AG04449 (cell line): ENCODE measurements at regions not wholly inside any gene's neighbourhood (a gene's known extent, or its start where the extent isn't known, plus 50 kb on each side); places are given as distances from the start of the nearest gene placed in this dataset.

ENCODE experiments used
- CTCF ChIA-PET: fragments of 350-600 bp; formaldehyde crosslinking; extraction: SDS; loops from one replicate; lab custom pipeline; 2021; ENCODE audit warnings: antibody characterized with exemption; lab: Yijun Ruan, JAX
- POLR2A ChIA-PET: fragments of 400-600, 350-600 bp; formaldehyde crosslinking; extraction: SDS; loops from one replicate; lab custom pipeline; 2020; ENCODE audit warnings: antibody characterized with exemption, inconsistent platforms; lab: Yijun Ruan, JAX
- DNase-seq: peaks from one replicate; pipeline ENCODE4 v3.0.0-alpha.2; 2010; ENCODE audit warnings: low read depth, low spot score
- H3K4me3 ChIP-seq: 2 replicates; pipeline ENCODE4 v1.5.1; 2011; ENCODE audit warnings: low read depth, mild to moderate bottlenecking, control low read depth, low read length
- TF ChIP-seq, protein P1 (sequence below): IDR thresholded peaks from one replicate; pipeline ENCODE4 v1.5.1; 2011; ENCODE audit warnings: mild to moderate bottlenecking, moderate library complexity, low read length, control low read depth, inconsistent platforms; ENCODE audit not compliant: insufficient read depth; ENCODE audit errors: missing control alignments

DNA sequence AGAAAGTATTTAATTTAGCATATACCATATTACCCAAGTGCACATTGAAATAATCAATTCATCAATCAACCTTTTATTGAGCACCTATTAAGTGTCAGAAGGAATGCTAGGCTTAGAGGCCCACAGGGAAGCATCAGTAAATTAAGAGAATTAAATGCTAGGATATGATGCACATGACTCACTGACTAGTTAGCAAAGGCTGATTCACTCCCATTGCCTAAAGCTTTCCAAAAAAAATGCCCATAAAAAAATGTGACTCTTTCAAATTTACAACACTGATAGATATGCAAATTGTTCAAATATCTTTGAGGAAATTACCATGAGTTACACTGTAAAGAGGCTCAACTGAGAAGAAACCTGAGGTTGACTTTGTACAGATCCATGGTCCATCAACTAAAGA, 883.3 kb downstream of the CDH11 start:
- no peak for DNase-seq
- CTCF ChIA-PET: no interaction called here
- POLR2A ChIA-PET: no interaction called here
- TF ChIP-seq, protein P1, sequence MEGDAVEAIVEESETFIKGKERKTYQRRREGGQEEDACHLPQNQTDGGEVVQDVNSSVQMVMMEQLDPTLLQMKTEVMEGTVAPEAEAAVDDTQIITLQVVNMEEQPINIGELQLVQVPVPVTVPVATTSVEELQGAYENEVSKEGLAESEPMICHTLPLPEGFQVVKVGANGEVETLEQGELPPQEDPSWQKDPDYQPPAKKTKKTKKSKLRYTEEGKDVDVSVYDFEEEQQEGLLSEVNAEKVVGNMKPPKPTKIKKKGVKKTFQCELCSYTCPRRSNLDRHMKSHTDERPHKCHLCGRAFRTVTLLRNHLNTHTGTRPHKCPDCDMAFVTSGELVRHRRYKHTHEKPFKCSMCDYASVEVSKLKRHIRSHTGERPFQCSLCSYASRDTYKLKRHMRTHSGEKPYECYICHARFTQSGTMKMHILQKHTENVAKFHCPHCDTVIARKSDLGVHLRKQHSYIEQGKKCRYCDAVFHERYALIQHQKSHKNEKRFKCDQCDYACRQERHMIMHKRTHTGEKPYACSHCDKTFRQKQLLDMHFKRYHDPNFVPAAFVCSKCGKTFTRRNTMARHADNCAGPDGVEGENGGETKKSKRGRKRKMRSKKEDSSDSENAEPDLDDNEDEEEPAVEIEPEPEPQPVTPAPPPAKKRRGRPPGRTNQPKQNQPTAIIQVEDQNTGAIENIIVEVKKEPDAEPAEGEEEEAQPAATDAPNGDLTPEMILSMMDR: no peak
- no peak overlapping the region for H3K4me3 ChIP-seq

DNA sequence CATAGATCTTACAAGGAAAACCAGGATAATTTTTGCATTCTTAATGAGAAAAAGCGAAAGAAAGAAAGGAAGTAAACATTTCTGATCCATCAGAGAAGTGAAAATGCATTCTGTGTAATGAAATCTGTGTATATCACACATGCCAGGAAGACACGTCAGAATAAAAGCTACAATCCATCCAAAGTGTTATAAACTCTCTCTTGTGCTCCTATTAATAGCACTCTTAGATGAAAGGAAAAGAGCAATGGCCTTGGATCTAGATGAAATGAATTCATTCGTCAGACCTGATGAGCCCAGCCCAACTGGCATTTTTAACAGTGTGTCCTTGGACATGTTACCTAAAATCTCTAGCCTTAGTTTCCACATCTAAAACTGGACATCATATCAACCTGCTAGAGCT, 885.5 kb downstream of the CDH11 start:
- DNase-seq: no peak
- ChIA-PET POLR2A (no interaction called here), CTCF (no interaction called here)
- TF ChIP-seq, protein P1: no peak
- H3K4me3 ChIP-seq: no peak overlapping the region

DNA sequence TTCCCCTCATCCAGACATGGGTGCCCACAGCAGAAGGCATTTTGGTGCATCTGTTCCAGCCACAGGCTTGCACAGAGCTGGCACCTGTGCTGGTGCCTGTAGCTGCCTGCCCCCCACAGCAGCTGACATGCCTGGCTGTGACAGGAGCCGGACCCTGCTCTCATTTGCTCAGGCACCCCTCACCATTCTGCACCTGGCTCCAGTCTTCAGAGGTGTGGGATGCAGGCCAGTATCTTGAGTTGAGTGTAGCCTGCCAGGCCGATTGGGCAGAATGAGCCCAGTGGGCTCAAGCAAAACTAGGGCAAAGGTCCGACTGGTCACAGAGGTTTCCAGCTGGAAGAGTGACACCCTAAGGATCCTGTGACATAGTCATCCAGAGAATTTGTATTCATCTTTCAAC, 887.7 kb downstream of the CDH11 start:
- no peak for DNase-seq
- H3K4me3 ChIP-seq: no peak overlapping the region
- TF ChIP-seq, protein P1: no peak
- ChIA-PET CTCF (interaction anchor here (0.9 kb wide), 1 partner anchor 181 kb away, joined by 3 read pairs; no protein-coding TSS in a partner anchor), POLR2A (no interaction called here)

DNA sequence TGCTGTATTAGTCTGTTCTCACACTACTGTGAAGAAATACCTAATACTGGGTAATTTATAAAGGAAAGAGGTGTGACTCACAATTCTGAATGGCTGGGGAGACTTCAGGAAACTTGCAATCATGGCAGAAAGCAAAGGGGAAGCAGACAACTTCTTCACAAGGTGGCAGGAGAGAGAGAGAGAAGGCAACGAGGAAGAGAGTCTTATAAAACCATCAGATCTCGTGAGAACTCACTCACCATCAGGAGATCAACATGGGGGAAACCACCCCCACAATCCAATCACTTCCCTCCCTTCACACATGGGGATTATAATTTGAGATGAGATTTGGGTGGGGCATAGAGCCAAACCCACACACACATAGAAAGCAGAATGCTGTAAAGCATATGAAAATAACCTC, 896.2 kb downstream of the CDH11 start:
- TF ChIP-seq, protein P1: no peak

DNA sequence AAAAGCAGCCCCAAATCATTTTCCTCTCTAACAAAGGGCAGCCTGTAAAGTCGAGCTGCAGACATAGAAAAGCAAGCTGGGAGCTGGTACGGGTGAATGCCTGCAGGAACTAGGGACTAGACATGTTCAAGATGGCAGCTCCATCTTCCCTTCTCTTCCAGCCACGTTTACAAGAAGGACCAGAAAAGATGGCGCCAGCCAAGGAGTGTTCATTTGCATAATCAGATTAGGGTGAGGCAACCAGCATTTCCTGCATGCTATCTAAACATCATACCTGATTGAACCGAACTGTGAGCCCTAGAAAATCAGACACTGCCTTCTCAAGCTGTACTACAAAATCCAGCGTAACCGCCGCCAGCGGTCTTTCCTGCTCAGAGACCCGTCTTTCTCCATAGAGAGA, 896.8 kb downstream of the CDH11 start:
- DNase-seq: no peak
- no peak overlapping the region for H3K4me3 ChIP-seq
- POLR2A ChIA-PET: no interaction called here
- TF ChIP-seq, protein P1: no peak
- CTCF ChIA-PET: no interaction called here

More for the DNA sequence above, 896.2 kb downstream of the CDH11 start:
- no peak overlapping the region for H3K4me3 ChIP-seq
- CTCF ChIA-PET: no interaction called here
- no peak for DNase-seq
- POLR2A ChIA-PET: no interaction called here

DNA sequence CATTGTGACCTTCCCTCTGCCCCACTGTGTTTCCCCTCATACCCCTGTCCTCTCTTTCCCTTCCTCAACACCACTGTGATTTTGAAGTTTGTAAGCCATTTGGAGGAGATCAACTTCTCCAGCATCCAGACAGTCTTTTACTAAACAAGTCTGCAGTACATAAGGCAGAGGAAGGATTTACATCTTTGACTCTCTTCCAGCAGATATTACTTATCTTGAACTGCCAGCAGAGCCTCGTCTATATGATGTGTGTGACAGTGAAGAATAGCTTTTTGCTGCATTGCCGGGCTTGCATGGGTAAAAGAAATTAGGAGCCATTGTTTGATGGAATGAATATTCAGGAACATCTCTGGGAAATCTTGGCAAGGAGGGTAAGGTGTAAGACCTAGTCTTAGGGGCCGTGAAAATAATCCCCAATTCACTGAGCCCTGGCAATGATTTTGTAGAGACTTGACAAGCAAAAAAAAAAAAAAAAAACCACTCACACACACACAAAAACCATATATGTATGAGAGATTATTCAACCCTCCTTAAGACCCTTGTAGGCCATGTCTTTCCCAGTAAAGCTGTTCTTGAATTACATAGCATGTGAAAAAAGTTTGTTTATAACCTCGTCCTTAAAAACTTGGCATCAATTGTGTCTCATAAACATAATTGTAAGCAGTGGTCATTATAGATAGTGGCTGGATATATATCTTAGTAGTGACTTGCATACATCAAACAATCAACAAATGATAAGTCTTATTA, 903.9 kb downstream of the CDH11 start:
- POLR2A ChIA-PET: no interaction called here
- no peak for DNase-seq
- H3K4me3 ChIP-seq: no peak overlapping the region
- TF ChIP-seq, protein P1: no peak
- CTCF ChIA-PET: no interaction called here
